SK-N-SH treated with all-trans-retinoic acid at 6 μM for 48 hours (cell line): ENCODE measurements at regions not wholly inside any gene's neighbourhood (a gene's known extent, or its start where the extent isn't known, plus 50 kb on each side); places are given as distances from the start of the nearest gene placed in this dataset.

ENCODE experiments used
- ATAC-seq: fragments of 200-7000 bp; cut with Tn5 transposase; 3 replicates; pipeline ENCODE4 v1.9.1; 2020; ENCODE audit warnings: mild to moderate bottlenecking, moderate library complexity
- ARNTL ChIP-seq: fragments of 450-650 bp; formaldehyde crosslinking; IDR thresholded peaks from 2 replicates; pipeline ENCODE4 v1.5.0; 2020; ENCODE audit warnings: low read depth, mild to moderate bottlenecking, moderate library complexity, borderline replicate concordance
- BACH2 ChIP-seq: fragments of 250-450 bp; sonication (Bioruptor Pico); IDR thresholded peaks from 2 replicates; pipeline ENCODE4 v1.9.0; 2021; ENCODE audit warnings: mild to moderate bottlenecking, borderline replicate concordance
- CREB5 ChIP-seq: fragments of 250-450 bp; sonication (Bioruptor Pico); IDR thresholded peaks from 2 replicates; pipeline ENCODE4 v1.5.1; 2020; ENCODE audit warnings: low read depth, mild to moderate bottlenecking, moderate library complexity
- CSDC2 ChIP-seq: fragments of 250-450 bp; sonication (Bioruptor Pico); IDR thresholded peaks from 2 replicates; pipeline ENCODE4 v1.5.0; 2020; ENCODE audit warnings: mild to moderate bottlenecking, moderate library complexity
- ESRRG ChIP-seq: fragments of 250-450 bp; sonication (Bioruptor Pico); IDR thresholded peaks from 2 replicates; pipeline ENCODE4 v1.6.1; 2021; ENCODE audit warnings: mild to moderate bottlenecking
- GLIS3 ChIP-seq: fragments of 250-450 bp; sonication (Bioruptor Pico); IDR thresholded peaks from 2 replicates; pipeline ENCODE4 v1.5.0; 2020; ENCODE audit warnings: mild to moderate bottlenecking, moderate library complexity
- ISL1 ChIP-seq: fragments of 250-450 bp; sonication (Bioruptor Pico); IDR thresholded peaks from 2 replicates; pipeline ENCODE4 v2.1.2; 2022; ENCODE audit warnings: mild to moderate bottlenecking, moderate library complexity
- OSR1 ChIP-seq: fragments of 250-450 bp; sonication (Bioruptor Pico); IDR thresholded peaks from 2 replicates; pipeline ENCODE4 v1.8.0; 2022; ENCODE audit warnings: moderate library complexity, mild to moderate bottlenecking, inconsistent platforms
- PPARA ChIP-seq: fragments of 250-450 bp; sonication (Bioruptor Pico); IDR thresholded peaks from 2 replicates; pipeline ENCODE4 v1.5.0; 2020; ENCODE audit warnings: mild to moderate bottlenecking, borderline replicate concordance
- RARB ChIP-seq: fragments of 250-450 bp; sonication (Bioruptor Pico); IDR thresholded peaks from 2 replicates; pipeline ENCODE4 v1.8.0; 2021; ENCODE audit warnings: mild to moderate bottlenecking, moderate library complexity
- SNAI2 ChIP-seq: fragments of 250-450 bp; sonication (Bioruptor Pico); IDR thresholded peaks from 2 replicates; pipeline ENCODE4 v1.5.0; 2020; ENCODE audit warnings: mild to moderate bottlenecking, moderate library complexity
- TCF4 ChIP-seq: fragments of 250-450 bp; sonication (Bioruptor Pico); IDR thresholded peaks from 2 replicates; pipeline ENCODE4 v1.8.0; 2021; ENCODE audit warnings: mild to moderate bottlenecking, moderate library complexity, borderline replicate concordance
- TOX ChIP-seq: fragments of 250-450 bp; sonication (Bioruptor Pico); IDR thresholded peaks from 2 replicates; pipeline ENCODE4 v1.8.0; 2021; ENCODE audit warnings: mild to moderate bottlenecking, moderate library complexity, borderline replicate concordance
- ZC3H10 ChIP-seq: fragments of 250-450 bp; sonication (Bioruptor Pico); IDR thresholded peaks from 2 replicates; pipeline ENCODE4 v1.5.1; 2021; ENCODE audit warnings: mild to moderate bottlenecking, moderate library complexity
- ZFP3 ChIP-seq: fragments of 250-450 bp; sonication (Bioruptor Pico); IDR thresholded peaks from 2 replicates; pipeline ENCODE4 v1.5.0; 2020; ENCODE audit warnings: mild to moderate bottlenecking, moderate library complexity
- ZFP30 ChIP-seq: fragments of 450-650 bp; formaldehyde crosslinking; IDR thresholded peaks from 2 replicates; pipeline ENCODE4 v1.5.0; 2022; ENCODE audit warnings: mild to moderate bottlenecking, moderate library complexity
- ZNF565 ChIP-seq: fragments of 450-650 bp; formaldehyde crosslinking; conservative IDR thresholded peaks from 2 replicates; pipeline ENCODE4 v1.5.0; 2020; ENCODE audit warnings: low read depth, mild to moderate bottlenecking, moderate library complexity
- ZNF70 ChIP-seq: fragments of 450-650 bp; formaldehyde crosslinking; IDR thresholded peaks from 2 replicates; pipeline ENCODE4 v1.5.0; 2020; ENCODE audit warnings: mild to moderate bottlenecking, moderate library complexity
- ZNF8 ChIP-seq: fragments of 450-650 bp; formaldehyde crosslinking; IDR thresholded peaks from 2 replicates; pipeline ENCODE4 v1.5.0; 2020; ENCODE audit warnings: mild to moderate bottlenecking, moderate library complexity
- TF ChIP-seq, protein P1 (sequence below): fragments of 250-450 bp; sonication (Bioruptor Pico); IDR thresholded peaks from 2 replicates; pipeline ENCODE4 v1.8.0; 2021; ENCODE audit warnings: low read depth, mild to moderate bottlenecking, moderate library complexity, borderline replicate concordance
- TF ChIP-seq, protein P2 (sequence below): fragments of 250-450 bp; sonication (Bioruptor Pico); IDR thresholded peaks from 2 replicates; pipeline ENCODE4 v1.8.0; 2020; ENCODE audit warnings: mild to moderate bottlenecking, moderate library complexity, borderline replicate concordance
- TF ChIP-seq, protein P3 (sequence below): fragments of 250-450 bp; sonication (Bioruptor Pico); IDR thresholded peaks from 2 replicates; pipeline ENCODE4 v1.5.0; 2020; ENCODE audit warnings: mild to moderate bottlenecking, moderate library complexity
- TF ChIP-seq, protein P4 (sequence below): fragments of 250-450 bp; sonication (Bioruptor Pico); IDR thresholded peaks from 2 replicates; pipeline ENCODE4 v1.5.1; 2021; ENCODE audit warnings: mild to moderate bottlenecking, moderate library complexity

GRCh38 chr2:204027091-204027490, 90.5 kb downstream of the ICOS start:
- no peak for TF ChIP-seq ISL1 (CRISPR knock-in tag)
- TF ChIP-seq, all 23 proteins: peak for 0
- no peak for ATAC-seq

- ATAC-seq: no peak
- TF ChIP-seq, protein P1, sequence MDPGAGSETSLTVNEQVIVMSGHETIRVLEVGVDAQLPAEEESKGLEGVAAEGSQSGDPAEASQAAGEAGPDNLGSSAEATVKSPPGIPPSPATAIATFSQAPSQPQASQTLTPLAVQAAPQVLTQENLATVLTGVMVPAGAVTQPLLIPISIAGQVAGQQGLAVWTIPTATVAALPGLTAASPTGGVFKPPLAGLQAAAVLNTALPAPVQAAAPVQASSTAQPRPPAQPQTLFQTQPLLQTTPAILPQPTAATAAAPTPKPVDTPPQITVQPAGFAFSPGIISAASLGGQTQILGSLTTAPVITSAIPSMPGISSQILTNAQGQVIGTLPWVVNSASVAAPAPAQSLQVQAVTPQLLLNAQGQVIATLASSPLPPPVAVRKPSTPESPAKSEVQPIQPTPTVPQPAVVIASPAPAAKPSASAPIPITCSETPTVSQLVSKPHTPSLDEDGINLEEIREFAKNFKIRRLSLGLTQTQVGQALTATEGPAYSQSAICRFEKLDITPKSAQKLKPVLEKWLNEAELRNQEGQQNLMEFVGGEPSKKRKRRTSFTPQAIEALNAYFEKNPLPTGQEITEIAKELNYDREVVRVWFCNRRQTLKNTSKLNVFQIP: no peak
- TF ChIP-seq SNAI2 (no peak), BACH2 (CRISPR knock-in tag) (no peak), PPARA (no peak), ISL1 (CRISPR knock-in tag) (no peak), ESRRG (no peak), CREB5 (no peak), TOX (CRISPR knock-in tag) (no peak), OSR1 (CRISPR knock-in tag) (no peak), ZNF70 (CRISPR knock-in tag) (no peak), GLIS3 (CRISPR knock-in tag) (no peak), ZC3H10 (CRISPR knock-in tag) (no peak)
Observed at GRCh38 chr2:204030322-204030721, 93.8 kb downstream of the ICOS start.

GRCh38 chr2:204031056-204031455, 94.5 kb downstream of the ICOS start:
- ATAC-seq: no peak
- TF ChIP-seq ARNTL (no peak), GLIS3 (CRISPR knock-in tag) (no peak), RARB (no peak), BACH2 (CRISPR knock-in tag) (no peak), ZNF70 (CRISPR knock-in tag) (no peak), TCF4 (CRISPR knock-in tag) (no peak), CSDC2 (CRISPR knock-in tag) (no peak), ZNF565 (CRISPR knock-in tag) (no peak), PPARA (no peak), ZFP3 (CRISPR knock-in tag) (no peak), OSR1 (CRISPR knock-in tag) (no peak)
- TF ChIP-seq, protein P2, sequence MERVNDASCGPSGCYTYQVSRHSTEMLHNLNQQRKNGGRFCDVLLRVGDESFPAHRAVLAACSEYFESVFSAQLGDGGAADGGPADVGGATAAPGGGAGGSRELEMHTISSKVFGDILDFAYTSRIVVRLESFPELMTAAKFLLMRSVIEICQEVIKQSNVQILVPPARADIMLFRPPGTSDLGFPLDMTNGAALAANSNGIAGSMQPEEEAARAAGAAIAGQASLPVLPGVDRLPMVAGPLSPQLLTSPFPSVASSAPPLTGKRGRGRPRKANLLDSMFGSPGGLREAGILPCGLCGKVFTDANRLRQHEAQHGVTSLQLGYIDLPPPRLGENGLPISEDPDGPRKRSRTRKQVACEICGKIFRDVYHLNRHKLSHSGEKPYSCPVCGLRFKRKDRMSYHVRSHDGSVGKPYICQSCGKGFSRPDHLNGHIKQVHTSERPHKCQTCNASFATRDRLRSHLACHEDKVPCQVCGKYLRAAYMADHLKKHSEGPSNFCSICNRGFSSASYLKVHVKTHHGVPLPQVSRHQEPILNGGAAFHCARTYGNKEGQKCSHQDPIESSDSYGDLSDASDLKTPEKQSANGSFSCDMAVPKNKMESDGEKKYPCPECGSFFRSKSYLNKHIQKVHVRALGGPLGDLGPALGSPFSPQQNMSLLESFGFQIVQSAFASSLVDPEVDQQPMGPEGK (CRISPR knock-in tag): no peak
- TF ChIP-seq, protein P3, sequence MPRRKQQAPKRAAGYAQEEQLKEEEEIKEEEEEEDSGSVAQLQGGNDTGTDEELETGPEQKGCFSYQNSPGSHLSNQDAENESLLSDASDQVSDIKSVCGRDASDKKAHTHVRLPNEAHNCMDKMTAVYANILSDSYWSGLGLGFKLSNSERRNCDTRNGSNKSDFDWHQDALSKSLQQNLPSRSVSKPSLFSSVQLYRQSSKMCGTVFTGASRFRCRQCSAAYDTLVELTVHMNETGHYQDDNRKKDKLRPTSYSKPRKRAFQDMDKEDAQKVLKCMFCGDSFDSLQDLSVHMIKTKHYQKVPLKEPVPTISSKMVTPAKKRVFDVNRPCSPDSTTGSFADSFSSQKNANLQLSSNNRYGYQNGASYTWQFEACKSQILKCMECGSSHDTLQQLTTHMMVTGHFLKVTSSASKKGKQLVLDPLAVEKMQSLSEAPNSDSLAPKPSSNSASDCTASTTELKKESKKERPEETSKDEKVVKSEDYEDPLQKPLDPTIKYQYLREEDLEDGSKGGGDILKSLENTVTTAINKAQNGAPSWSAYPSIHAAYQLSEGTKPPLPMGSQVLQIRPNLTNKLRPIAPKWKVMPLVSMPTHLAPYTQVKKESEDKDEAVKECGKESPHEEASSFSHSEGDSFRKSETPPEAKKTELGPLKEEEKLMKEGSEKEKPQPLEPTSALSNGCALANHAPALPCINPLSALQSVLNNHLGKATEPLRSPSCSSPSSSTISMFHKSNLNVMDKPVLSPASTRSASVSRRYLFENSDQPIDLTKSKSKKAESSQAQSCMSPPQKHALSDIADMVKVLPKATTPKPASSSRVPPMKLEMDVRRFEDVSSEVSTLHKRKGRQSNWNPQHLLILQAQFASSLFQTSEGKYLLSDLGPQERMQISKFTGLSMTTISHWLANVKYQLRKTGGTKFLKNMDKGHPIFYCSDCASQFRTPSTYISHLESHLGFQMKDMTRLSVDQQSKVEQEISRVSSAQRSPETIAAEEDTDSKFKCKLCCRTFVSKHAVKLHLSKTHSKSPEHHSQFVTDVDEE (CRISPR knock-in tag): no peak
- TF ChIP-seq, protein P1: no peak

DNA sequence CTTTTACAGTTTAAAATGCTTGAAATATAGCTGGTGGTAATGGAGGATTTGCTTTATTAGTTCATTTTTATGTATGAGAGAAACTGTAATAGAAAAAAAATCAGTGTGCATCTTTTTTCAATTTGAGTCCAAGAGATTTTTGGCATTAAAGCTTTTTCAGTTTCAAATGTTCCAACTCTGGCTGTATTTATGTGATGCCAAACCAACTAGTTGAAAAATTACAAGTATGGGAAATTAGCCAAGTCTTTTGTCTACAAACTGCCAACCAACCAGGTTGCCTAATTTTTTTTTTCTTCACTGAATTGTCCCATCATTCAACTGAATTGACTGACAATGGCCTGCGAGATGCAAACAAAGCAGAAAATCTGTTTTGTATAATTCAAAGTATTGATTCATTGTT, 95.7 kb downstream of the ICOS start:
- TF ChIP-seq SNAI2 (no peak), ZNF70 (CRISPR knock-in tag) (no peak), ZNF565 (CRISPR knock-in tag) (no peak), TOX (CRISPR knock-in tag) (no peak), GLIS3 (CRISPR knock-in tag) (no peak), ZFP30 (CRISPR knock-in tag) (no peak), ESRRG (no peak), RARB (no peak), ZC3H10 (CRISPR knock-in tag) (no peak), ZNF8 (CRISPR knock-in tag) (no peak), TCF4 (CRISPR knock-in tag) (no peak)
- TF ChIP-seq, protein P3 (CRISPR knock-in tag): no peak
- TF ChIP-seq, protein P4, sequence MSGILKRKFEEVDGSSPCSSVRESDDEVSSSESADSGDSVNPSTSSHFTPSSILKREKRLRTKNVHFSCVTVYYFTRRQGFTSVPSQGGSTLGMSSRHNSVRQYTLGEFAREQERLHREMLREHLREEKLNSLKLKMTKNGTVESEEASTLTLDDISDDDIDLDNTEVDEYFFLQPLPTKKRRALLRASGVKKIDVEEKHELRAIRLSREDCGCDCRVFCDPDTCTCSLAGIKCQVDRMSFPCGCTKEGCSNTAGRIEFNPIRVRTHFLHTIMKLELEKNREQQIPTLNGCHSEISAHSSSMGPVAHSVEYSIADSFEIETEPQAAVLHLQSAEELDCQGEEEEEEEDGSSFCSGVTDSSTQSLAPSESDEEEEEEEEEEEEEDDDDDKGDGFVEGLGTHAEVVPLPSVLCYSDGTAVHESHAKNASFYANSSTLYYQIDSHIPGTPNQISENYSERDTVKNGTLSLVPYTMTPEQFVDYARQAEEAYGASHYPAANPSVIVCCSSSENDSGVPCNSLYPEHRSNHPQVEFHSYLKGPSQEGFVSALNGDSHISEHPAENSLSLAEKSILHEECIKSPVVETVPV (CRISPR knock-in tag): no peak
- no peak for ATAC-seq
